ENCODE measurements at regions not wholly inside any gene's neighbourhood (a gene's known extent, or its start where the extent isn't known, plus 50 kb on each side); places are given as distances from the start of the nearest gene placed in this dataset.

DNA sequence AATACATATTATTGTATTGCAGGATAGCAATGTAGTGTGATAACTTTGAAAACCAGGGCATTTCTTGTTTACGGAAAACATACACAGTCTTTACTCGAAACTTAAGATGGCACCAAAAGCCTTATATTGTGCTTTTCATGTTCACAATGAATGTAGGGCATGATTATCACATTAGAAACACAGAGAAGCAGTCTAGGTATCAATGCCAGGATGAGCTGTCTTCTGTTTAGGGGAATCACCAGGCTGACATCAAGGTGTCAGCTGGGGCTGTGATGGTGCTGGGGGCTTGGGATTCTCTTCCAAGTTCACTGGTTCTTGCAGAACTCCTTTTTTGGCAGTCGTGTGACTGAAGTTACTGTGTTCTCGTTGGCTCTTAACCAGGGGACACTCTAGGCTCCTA is 1067.3 kb downstream of the FLRT2 start (continued):
- TF ChIP-seq REST (IDR thresholded peaks at IDR 0.05; ENCODE audit: unreplicated experiment) = no peak
- TF ChIP-seq CREB1 (CRISPR knock-in tag; IDR thresholded peaks at IDR 0.05; ENCODE audit: low read depth) = no peak
- TF ChIP-seq NANOG (IDR thresholded peaks at IDR 0.05; ENCODE audit: borderline replicate concordance) = no peak
- TF ChIP-seq STAT1 (IDR thresholded peaks at IDR 0.05; ENCODE audit: unreplicated experiment) = no peak
- TF ChIP-seq ZNF114 (CRISPR knock-in tag; IDR thresholded peaks at IDR 0.05) = no peak

DNA sequence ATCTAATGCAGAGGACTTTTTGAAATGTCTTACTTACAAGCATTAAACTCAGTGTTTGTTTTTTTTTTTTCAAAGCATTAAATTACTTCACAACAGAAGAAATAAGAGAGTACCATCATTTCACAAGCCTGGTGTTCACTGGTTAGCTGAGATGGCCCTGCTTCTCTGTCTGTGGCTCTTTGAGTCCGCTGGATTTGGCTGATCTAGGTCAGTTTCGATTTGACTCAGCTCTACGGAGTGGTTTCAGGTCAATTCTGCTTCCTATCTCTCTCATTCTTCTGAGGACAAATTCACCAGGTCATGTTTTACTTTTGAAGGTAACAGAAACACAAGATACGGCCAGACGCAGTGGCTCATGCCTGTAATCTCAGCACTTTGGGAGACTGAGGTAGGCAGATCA is 1066.1 kb downstream of the FLRT2 start:
- Histone ChIP-seq H3K36me3 (ENCODE audit: insufficient read depth) (no peaks in the 10 kb centered on the region), H3K4me1 (ENCODE audit: insufficient read depth) (no peaks in the 10 kb centered on the region), H3K9me2 (ENCODE audit: insufficient read depth) (no peaks in the 10 kb centered on the region), H3F3A (replicated peaks; ENCODE audit: low read depth) (no peaks in the 10 kb centered on the region), H3K4me2 (no peak overlapping the region), H3K27me3 (ENCODE audit: insufficient read depth) (no peaks in the 10 kb centered on the region), H2AFZ (no peak overlapping the region), H3K79me2 (replicated peaks; ENCODE audit: insufficient read depth) (no peaks in the 10 kb centered on the region), H3K4me3 (no peak overlapping the region), H4K20me1 (replicated peaks; ENCODE audit: insufficient read depth) (no peaks in the 10 kb centered on the region), H3K27ac (ENCODE audit: low read depth) (no peak overlapping the region)
- Mint-ChIP-seq H3K9me3 (peaks cover 9% of the 10 kb centered on the region; the same call in 1 of the 3 replicates), H3K4me1 (no peaks in the 10 kb centered on the region), H3K36me3 (ENCODE audit: low read depth) (no peaks in the 10 kb centered on the region; the same call in 2 of the 3 replicates), H3K27ac (no peak overlapping the region), H3K27me3 (ENCODE audit: insufficient read depth, low read depth, poor library complexity) (peaks cover 1% of the 10 kb centered on the region), H3K4me3 (no peak overlapping the region)
- DNase-seq (ENCODE audit: low spot score) = no peak
- ATAC-seq = no peak
- TF ChIP-seq CREB1 (CRISPR knock-in tag; IDR thresholded peaks at IDR 0.05; ENCODE audit: low read depth) (no peak), ZNF331 (CRISPR knock-in tag; IDR thresholded peaks at IDR 0.05; ENCODE audit: low read depth) (no peak), ZNF114 (CRISPR knock-in tag; IDR thresholded peaks at IDR 0.05) (no peak), REST (IDR thresholded peaks at IDR 0.05; ENCODE audit: unreplicated experiment) (no peak), CTCF (conservative IDR thresholded peaks at IDR 0.05; ENCODE audit: low read depth in 2 of 2) (no peak), EZH2 (IDR thresholded peaks at IDR 0.05; ENCODE audit: low read depth, unreplicated experiment) (no peak), STAT1 (IDR thresholded peaks at IDR 0.05; ENCODE audit: unreplicated experiment) (no peak), JUNB (IDR thresholded peaks at IDR 0.05; ENCODE audit: unreplicated experiment) (no peak), POLR2AphosphoS5 (IDR thresholded peaks at IDR 0.05; ENCODE audit: low read depth) (no peak), NANOG (IDR thresholded peaks at IDR 0.05; ENCODE audit: borderline replicate concordance) (no peak)
- TF ChIP-seq, protein P1, sequence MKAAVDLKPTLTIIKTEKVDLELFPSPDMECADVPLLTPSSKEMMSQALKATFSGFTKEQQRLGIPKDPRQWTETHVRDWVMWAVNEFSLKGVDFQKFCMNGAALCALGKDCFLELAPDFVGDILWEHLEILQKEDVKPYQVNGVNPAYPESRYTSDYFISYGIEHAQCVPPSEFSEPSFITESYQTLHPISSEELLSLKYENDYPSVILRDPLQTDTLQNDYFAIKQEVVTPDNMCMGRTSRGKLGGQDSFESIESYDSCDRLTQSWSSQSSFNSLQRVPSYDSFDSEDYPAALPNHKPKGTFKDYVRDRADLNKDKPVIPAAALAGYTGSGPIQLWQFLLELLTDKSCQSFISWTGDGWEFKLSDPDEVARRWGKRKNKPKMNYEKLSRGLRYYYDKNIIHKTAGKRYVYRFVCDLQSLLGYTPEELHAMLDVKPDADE (IDR thresholded peaks at IDR 0.05) = no peak

Data from GM23338 (cell line).